Adrenal gland (tissue), 9 donors: ENCODE measurements at regions not wholly inside any gene's neighbourhood (a gene's known extent, or its start where the extent isn't known, plus 50 kb on each side); places are given as distances from the start of the nearest gene placed in this dataset.

ENCODE experiments used
- DNase-seq, 7 donors: peaks; one replicate each; pipeline ENCODE4 v3.0.0-alpha.2; 2019 to 2020
- H3K27ac ChIP-seq, 5 donors: fragments of 200-600 bp; sonication (generic) in 4 of 5; 1 replicate in 3 of 5; 2 replicates in 2 of 5; pipeline versions ENCODE4 v1.5.1 to v1.8.0; 2016 to 2020; ENCODE audit warnings: mild to moderate bottlenecking in 1 of 5
- H3K27me3 ChIP-seq: fragments of 200-600 bp; 2 replicates; pipeline ENCODE4 v1.8.0; 2021
- H3K36me3 ChIP-seq, 2 donors: fragments of 200-600 bp; replicated peaks in 1 of 2; 1 replicate in 1 of 2; 2 replicates in 1 of 2; pipeline versions ENCODE4 v1.5.1 to v1.8.0; 2018 to 2022
- H3K4me1 ChIP-seq, 2 donors: fragments of 200-600 bp; replicated peaks in 1 of 2; 1 replicate in 1 of 2; 2 replicates in 1 of 2; pipeline versions ENCODE4 v1.5.1 to v1.8.0; 2018 to 2021
- H3K4me3 ChIP-seq, 4 donors: fragments of 200-600 bp; sonication (generic) in 3 of 4; one replicate each; pipeline ENCODE4 v1.5.1; 2016 to 2018
- H3K9me3 ChIP-seq, 3 donors: fragments of 200-600 bp; sonication (generic) in 1 of 3; replicated peaks in 1 of 3; 1 replicate in 2 of 3; 2 replicates in 1 of 3; pipeline versions ENCODE4 v1.5.1 to v1.8.0; 2016 to 2021
- POLR2A ChIP-seq, 2 donors: fragments of 450-650 bp; IDR thresholded peaks; one replicate each; pipeline ENCODE4 v1.6.1; 2017; ENCODE audit warnings: antibody characterized with exemption in 2 of 2, mild to moderate bottlenecking in 2 of 2, moderate library complexity in 1 of 2
- WGBS, 4 donors: extraction: QIAGEN DNeasy Blood & Tissue Kit in 2 of 4; methylation state at CpG; one replicate each; pipeline versions ENCODE4 v1.1.5 to v1.1.7; 2013 to 2017; 5-methylcytosine and 5-hydroxymethylcytosine counted together
- intact Hi-C, 2 donors: fragments of 100-400 bp; cut with DNase I; formaldehyde crosslinking; loops; one replicate each; pipeline versions ENCODE4 v1.14.1 to v1.15.0; 2022 to 2023
- TF ChIP-seq, protein P1 (sequence below), 6 experiments: fragments of 450-650 bp in 4 of 6; fragments of 200-600 bp in 2 of 6; sonication (generic) in 1 of 6; IDR thresholded peaks; 1 replicate in 5 of 6; 2 replicates in 1 of 6; pipeline versions ENCODE4 v1.5.1 to v1.8.0; 2016 to 2021; ENCODE audit warnings: antibody characterized with exemption in 6 of 6, mild to moderate bottlenecking in 2 of 6, moderate library complexity in 1 of 6
- donor health status: healthy with polysubstance abuse.
- donor health status: Bipolar disorder and iron deficiency.
- donor health status: DM: yes; HTN: yes; CAD: no.
- donor health status: DM: no; HTN: no; CAD: no.
- donor health status: DM: no; HTN: no; CAD: no.

DNA sequence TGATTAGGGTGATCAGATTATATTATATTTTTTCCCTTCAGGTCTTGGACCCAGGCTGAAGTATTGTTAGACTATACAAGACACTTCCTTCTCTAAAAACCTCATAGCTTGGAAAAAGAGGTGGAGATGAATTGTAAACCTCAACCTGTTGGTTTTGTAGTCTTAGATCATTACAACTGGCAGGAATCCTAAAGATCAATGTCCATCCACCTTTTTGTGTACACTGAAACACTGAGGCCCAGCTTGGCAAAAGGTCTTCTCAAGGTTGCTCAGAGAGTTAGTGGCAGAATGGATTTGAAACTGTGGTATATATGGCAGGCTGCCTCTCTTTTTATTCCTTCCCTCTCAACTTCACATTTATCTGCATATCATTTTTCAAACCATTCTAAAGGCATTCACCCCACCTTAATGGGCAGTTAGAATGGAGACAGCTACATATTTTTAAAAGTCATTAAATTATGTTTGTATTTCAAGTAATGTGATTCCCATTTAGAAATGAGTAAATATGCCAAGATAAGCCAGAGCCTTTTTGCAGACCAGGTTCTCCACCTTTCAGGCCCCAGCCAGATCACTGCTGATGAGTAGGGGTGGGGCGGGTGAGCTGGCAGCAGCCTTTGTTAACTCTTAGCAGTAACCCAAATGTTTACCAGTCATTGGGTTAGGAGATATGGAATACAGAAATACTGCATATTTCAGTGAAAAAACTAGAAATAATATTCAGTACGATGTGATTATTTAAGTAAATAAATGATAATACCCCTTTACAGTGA is 243.2 kb upstream of the F9 start:
- intact Hi-C loops = no loop called here

GRCh38 chrX:139286342-139286741 is 244.2 kb upstream of the F9 start:
- intact Hi-C loops = no loop called here
- no peaks in the 10 kb centered on the region for H3K4me1 ChIP-seq
- 71 to 81% (median 79%) methylated on average over 2 of the region's 2 CpGs for WGBS, 4 donors
- no peak for DNase-seq
- H3K9me3 ChIP-seq = no peaks in the 10 kb centered on the region
- H3K36me3 ChIP-seq = no peaks in the 10 kb centered on the region
- H3K27me3 ChIP-seq = peaks cover 8% of the 10 kb centered on the region
- TF ChIP-seq POLR2A (IDR thresholded peaks at IDR 0.05) = no peak
- TF ChIP-seq, protein P1, sequence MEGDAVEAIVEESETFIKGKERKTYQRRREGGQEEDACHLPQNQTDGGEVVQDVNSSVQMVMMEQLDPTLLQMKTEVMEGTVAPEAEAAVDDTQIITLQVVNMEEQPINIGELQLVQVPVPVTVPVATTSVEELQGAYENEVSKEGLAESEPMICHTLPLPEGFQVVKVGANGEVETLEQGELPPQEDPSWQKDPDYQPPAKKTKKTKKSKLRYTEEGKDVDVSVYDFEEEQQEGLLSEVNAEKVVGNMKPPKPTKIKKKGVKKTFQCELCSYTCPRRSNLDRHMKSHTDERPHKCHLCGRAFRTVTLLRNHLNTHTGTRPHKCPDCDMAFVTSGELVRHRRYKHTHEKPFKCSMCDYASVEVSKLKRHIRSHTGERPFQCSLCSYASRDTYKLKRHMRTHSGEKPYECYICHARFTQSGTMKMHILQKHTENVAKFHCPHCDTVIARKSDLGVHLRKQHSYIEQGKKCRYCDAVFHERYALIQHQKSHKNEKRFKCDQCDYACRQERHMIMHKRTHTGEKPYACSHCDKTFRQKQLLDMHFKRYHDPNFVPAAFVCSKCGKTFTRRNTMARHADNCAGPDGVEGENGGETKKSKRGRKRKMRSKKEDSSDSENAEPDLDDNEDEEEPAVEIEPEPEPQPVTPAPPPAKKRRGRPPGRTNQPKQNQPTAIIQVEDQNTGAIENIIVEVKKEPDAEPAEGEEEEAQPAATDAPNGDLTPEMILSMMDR (IDR thresholded peaks at IDR 0.05) = no peak
- H3K4me3 ChIP-seq = no peak overlapping the region
- no peak overlapping the region for H3K27ac ChIP-seq

More for the DNA sequence above, 243.2 kb upstream of the F9 start:
- H3K36me3 ChIP-seq = no peaks in the 10 kb centered on the region
- no peaks in the 10 kb centered on the region for H3K4me1 ChIP-seq
- 69 to 82% (median 75%) methylated on average over 2 of the region's 2 CpGs for WGBS, 4 donors
- H3K27ac ChIP-seq = no peak overlapping the region
- no peak overlapping the region for H3K4me3 ChIP-seq
- DNase-seq = no peak
- H3K27me3 ChIP-seq = peaks cover 8% of the 10 kb centered on the region
- TF ChIP-seq, protein P1 (IDR thresholded peaks at IDR 0.05) = no peak
- no peak for TF ChIP-seq POLR2A (IDR thresholded peaks at IDR 0.05)
- no peaks in the 10 kb centered on the region for H3K9me3 ChIP-seq

DNA sequence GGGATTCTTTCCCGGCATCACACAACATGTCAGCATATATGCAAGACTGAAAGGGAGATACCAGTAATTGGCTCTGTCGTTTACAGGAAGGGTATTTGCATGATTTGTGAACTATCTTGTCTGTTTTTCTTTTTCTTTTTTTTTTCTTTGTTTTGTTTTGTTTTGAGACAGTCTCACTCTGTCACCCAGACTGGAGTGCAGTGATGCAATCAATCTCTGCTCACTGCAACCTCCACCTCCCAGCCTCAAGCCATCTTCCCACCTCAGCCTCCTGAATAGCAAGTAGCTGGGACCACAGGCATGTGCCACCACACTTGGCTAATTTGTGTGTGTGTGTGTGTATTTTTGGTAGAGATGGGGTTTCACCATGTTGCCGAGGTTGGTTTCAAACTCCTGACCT is 262.7 kb upstream of the F9 start:
- H3K9me3 ChIP-seq = no peaks in the 10 kb centered on the region
- intact Hi-C loops = no loop called here
- no peaks in the 10 kb centered on the region for H3K36me3 ChIP-seq
- no peak overlapping the region for H3K27ac ChIP-seq
- H3K4me1 ChIP-seq = no peaks in the 10 kb centered on the region
- no peak overlapping the region for H3K4me3 ChIP-seq
- no peak for DNase-seq
- TF ChIP-seq POLR2A (IDR thresholded peaks at IDR 0.05) = no peak
- TF ChIP-seq, protein P1 (IDR thresholded peaks at IDR 0.05) = no peak
- H3K27me3 ChIP-seq = no peaks in the 10 kb centered on the region
- WGBS, 4 donors = 61 to 78% (median 63%) methylated on average over 2 to 3 of the region's 3 CpGs

- Histone ChIP-seq H3K9me3 (no peaks in the 10 kb centered on the region), H3K27ac (no peak overlapping the region), H3K36me3 (no peaks in the 10 kb centered on the region), H3K4me1 (no peaks in the 10 kb centered on the region), H3K27me3 (peaks cover 4% of the 10 kb centered on the region), H3K4me3 (no peak overlapping the region)
- TF ChIP-seq POLR2A (IDR thresholded peaks at IDR 0.05) = no peak
- TF ChIP-seq, protein P1 (IDR thresholded peaks at IDR 0.05) = no peak
- intact Hi-C loops = no loop called here
- DNase-seq = no peak
- 44 to 58% (median 49%) methylated on average over 3 of the region's 3 CpGs for WGBS, 4 donors
Measured at GRCh38 chrX:139246295-139246694, 284.2 kb upstream of the F9 start.
